Neural progenitor cell (in vitro differentiated cells): ENCODE measurements at regions not wholly inside any gene's neighbourhood (a gene's known extent, or its start where the extent isn't known, plus 50 kb on each side); places are given as distances from the start of the nearest gene placed in this dataset.

Experiments
- DNase-seq: peaks from one replicate; pipeline ENCODE4 v3.0.0-alpha.2; 2016; ENCODE audit warnings: low spot score
- H2AFZ ChIP-seq: fragments of 200-600 bp; sonication (generic); replicated peaks from 2 replicates; pipeline ENCODE4 v1.6.1; 2016; ENCODE audit warnings: antibody characterized with exemption
- H3F3A ChIP-seq: fragments of 200-600 bp; sonication (generic); 2 replicates; pipeline ENCODE4 v1.6.1; 2016; ENCODE audit warnings: antibody characterized with exemption, low read depth
- H3K27ac ChIP-seq: fragments of 200-600 bp; sonication (generic); 2 replicates; pipeline ENCODE4 v1.5.1; 2016; ENCODE audit warnings: mild to moderate bottlenecking
- H3K27me3 ChIP-seq: fragments of 200-600 bp; sonication (generic); 2 replicates; pipeline ENCODE4 v1.6.1; 2016; ENCODE audit warnings: mild to moderate bottlenecking, moderate library complexity
- H3K36me3 ChIP-seq: fragments of 200-600 bp; sonication (generic); 2 replicates; pipeline ENCODE4 v1.5.1; 2016
- H3K4me1 ChIP-seq: fragments of 200-600 bp; sonication (generic); 2 replicates; pipeline ENCODE4 v1.6.1; 2016; ENCODE audit warnings: mixed run types
- H3K4me2 ChIP-seq: fragments of 200-600 bp; sonication (generic); 2 replicates; pipeline ENCODE4 v1.6.1; 2016
- H3K4me3 ChIP-seq: fragments of 200-600 bp; sonication (generic); 2 replicates; pipeline ENCODE4 v1.5.1; 2016
- H3K79me2 ChIP-seq: fragments of 200-600 bp; sonication (generic); 2 replicates; pipeline ENCODE4 v1.6.1; 2016; ENCODE audit warnings: low read depth
- H3K9ac ChIP-seq: fragments of 200-600 bp; sonication (generic); 2 replicates; pipeline ENCODE4 v1.6.1; 2016
- H3K9me3 ChIP-seq: fragments of 200-600 bp; sonication (generic); 2 replicates; pipeline ENCODE4 v1.5.1; 2016; ENCODE audit warnings: low read depth
- H4K20me1 ChIP-seq: fragments of 200-600 bp; sonication (generic); 2 replicates; pipeline ENCODE4 v1.6.1; 2016; ENCODE audit warnings: low read depth
- H3K27ac Mint-ChIP-seq: 3 replicates; pipeline ENCODE4 v1.8.0; 2021; ENCODE audit warnings: mixed read lengths
- H3K27me3 Mint-ChIP-seq: 2 replicates; pipeline ENCODE4 v1.8.0; 2022; ENCODE audit warnings: low read depth, mild to moderate bottlenecking, inconsistent platforms, moderate library complexity, mixed read lengths; ENCODE audit not compliant: insufficient read depth
- H3K36me3 Mint-ChIP-seq: 3 replicates; pipeline ENCODE4 v1.8.0; 2021; ENCODE audit warnings: mixed read lengths
- H3K4me1 Mint-ChIP-seq: 3 replicates; pipeline ENCODE4 v1.8.0; 2021; ENCODE audit warnings: mixed read lengths
- H3K4me3 Mint-ChIP-seq: 3 replicates; pipeline ENCODE4 v1.8.0; 2021; ENCODE audit warnings: mild to moderate bottlenecking, moderate library complexity, mixed read lengths
- H3K9me3 Mint-ChIP-seq: 3 replicates; pipeline ENCODE4 v1.8.0; 2020; ENCODE audit warnings: mixed read lengths
- CTCF ChIP-seq: fragments of 200-600 bp; sonication (generic); IDR thresholded peaks from 2 replicates; pipeline ENCODE4 v1.5.1; 2017; ENCODE audit warnings: antibody characterized with exemption, mild to moderate bottlenecking
- EZH2 ChIP-seq: fragments of 200-600 bp; sonication (generic); IDR thresholded peaks from 2 replicates; pipeline ENCODE4 v1.6.1; 2017; ENCODE audit warnings: antibody characterized with exemption, mild to moderate bottlenecking, moderate library complexity
- EZH2phosphoT487 ChIP-seq: fragments of 200-600 bp; sonication (generic); IDR thresholded peaks from 2 replicates; pipeline ENCODE4 v1.6.1; 2017; ENCODE audit warnings: antibody characterized with exemption

GRCh38 chr7:142422621-142423020, 164.8 kb upstream of the PRSS58 start:
- peaks cover 5% of the 10 kb centered on the region for H3K4me1 Mint-ChIP-seq
- no peaks in the 10 kb centered on the region for H3F3A ChIP-seq
- H3K36me3 ChIP-seq = no peaks in the 10 kb centered on the region
- no peaks in the 10 kb centered on the region for H3K79me2 ChIP-seq
- no peaks in the 10 kb centered on the region for H4K20me1 ChIP-seq
- H3K27ac ChIP-seq = no peak overlapping the region
- H3K4me1 ChIP-seq = peaks cover 4% of the 10 kb centered on the region
- TF ChIP-seq EZH2 = no peak
- H3K9ac ChIP-seq = no peak overlapping the region
- H3K4me3 ChIP-seq = no peak overlapping the region
- H3K9me3 Mint-ChIP-seq = no peaks in the 10 kb centered on the region
- no peak overlapping the region for H3K4me3 Mint-ChIP-seq
- no peak overlapping the region for H3K27ac Mint-ChIP-seq
- no peaks in the 10 kb centered on the region for H3K36me3 Mint-ChIP-seq
- no peaks in the 10 kb centered on the region for H3K27me3 ChIP-seq
- peaks cover 8% of the 10 kb centered on the region for H3K27me3 Mint-ChIP-seq
- DNase-seq = peak; percentile 22
- no peak overlapping the region for H2AFZ ChIP-seq
- peak overlapping the region; percentile 13 for H3K4me2 ChIP-seq
- no peaks in the 10 kb centered on the region for H3K9me3 ChIP-seq

GRCh38 chr7:142420554-142421362, 162.9 kb upstream of the PRSS58 start:
- Histone ChIP-seq H3K4me1 (peaks cover 4% of the 10 kb centered on the region), H3K9me3 (no peaks in the 10 kb centered on the region), H3K9ac (no peak overlapping the region), H3K27me3 (no peaks in the 10 kb centered on the region), H3K4me3 (no peak overlapping the region), H3F3A (no peaks in the 10 kb centered on the region), H3K4me2 (no peak overlapping the region), H3K27ac (no peak overlapping the region), H4K20me1 (no peaks in the 10 kb centered on the region), H3K36me3 (no peaks in the 10 kb centered on the region), H3K79me2 (no peaks in the 10 kb centered on the region), H2AFZ (no peak overlapping the region)
- peaks cover 4% of the 10 kb centered on the region for H3K27me3 Mint-ChIP-seq
- H3K27ac Mint-ChIP-seq = no peak overlapping the region
- no peaks in the 10 kb centered on the region for H3K9me3 Mint-ChIP-seq
- H3K4me1 Mint-ChIP-seq = peaks cover 5% of the 10 kb centered on the region
- H3K36me3 Mint-ChIP-seq = no peaks in the 10 kb centered on the region
- peak; percentile 41 for DNase-seq
- H3K4me3 Mint-ChIP-seq = no peak overlapping the region
- TF ChIP-seq CTCF (peak; percentile 33), EZH2phosphoT487 (no peak)

GRCh38 chr7:142418326-142418725, 160.5 kb upstream of the PRSS58 start:
- Histone ChIP-seq H3K4me1 (peaks cover 4% of the 10 kb centered on the region), H2AFZ (peak overlapping the region; percentile 73), H3K9ac (no peak overlapping the region), H3K27ac (no peak overlapping the region), H3K4me3 (no peak overlapping the region), H3F3A (no peaks in the 10 kb centered on the region), H3K79me2 (no peaks in the 10 kb centered on the region), H3K36me3 (no peaks in the 10 kb centered on the region), H3K9me3 (no peaks in the 10 kb centered on the region), H3K4me2 (no peak overlapping the region), H3K27me3 (no peaks in the 10 kb centered on the region), H4K20me1 (no peaks in the 10 kb centered on the region)
- DNase-seq = no peak
- TF ChIP-seq EZH2phosphoT487 (no peak), EZH2 (no peak), CTCF (no peak)
- Mint-ChIP-seq H3K27me3 (peaks cover 4% of the 10 kb centered on the region), H3K36me3 (no peaks in the 10 kb centered on the region), H3K4me1 (peaks cover 5% of the 10 kb centered on the region), H3K4me3 (no peak overlapping the region), H3K9me3 (no peaks in the 10 kb centered on the region), H3K27ac (no peak overlapping the region)

GRCh38 chr7:142414915-142415314, 157.1 kb upstream of the PRSS58 start:
- no peaks in the 10 kb centered on the region for H3K79me2 ChIP-seq
- H2AFZ ChIP-seq = no peak overlapping the region
- no peak for TF ChIP-seq CTCF
- no peak for TF ChIP-seq EZH2
- TF ChIP-seq EZH2phosphoT487 = no peak
- no peaks in the 10 kb centered on the region for H3K4me1 ChIP-seq
- Mint-ChIP-seq H3K27me3 (peaks cover 4% of the 10 kb centered on the region), H3K9me3 (no peaks in the 10 kb centered on the region), H3K36me3 (no peaks in the 10 kb centered on the region), H3K4me1 (no peaks in the 10 kb centered on the region), H3K4me3 (no peak overlapping the region), H3K27ac (no peak overlapping the region)
- no peak overlapping the region for H3K4me2 ChIP-seq
- H3K9me3 ChIP-seq = no peaks in the 10 kb centered on the region
- no peak overlapping the region for H3K4me3 ChIP-seq
- no peaks in the 10 kb centered on the region for H3K27me3 ChIP-seq
- H4K20me1 ChIP-seq = no peaks in the 10 kb centered on the region
- no peak for DNase-seq
- no peak overlapping the region for H3K9ac ChIP-seq
- H3K36me3 ChIP-seq = no peaks in the 10 kb centered on the region
- H3K27ac ChIP-seq = no peak overlapping the region
- H3F3A ChIP-seq = no peaks in the 10 kb centered on the region
